GM12878 (cell line): ENCODE measurements at regions not wholly inside any gene's neighbourhood (a gene's known extent, or its start where the extent isn't known, plus 50 kb on each side); places are given as distances from the start of the nearest gene placed in this dataset.

Experiments
- ATAC-seq: fragments of 200-7000 bp; cut with Tn5 transposase; 3 replicates; pipeline ENCODE4 v1.9.1; 2020; ENCODE audit warnings: mild to moderate bottlenecking, moderate library complexity
- BruUV-seq: library from RNA; stranded (reverse); fragments of 400-500 nt; replicated peaks from 2 replicates; lab custom pipeline; 2021; lab: Mats Ljungman, UMichigan
- CTCF ChIA-PET: fragments of 300-600 bp; sonication (Branson Sonifier 250); formaldehyde crosslinking; extraction: SDS; loops from one replicate; lab custom pipeline; 2021; ENCODE audit warnings: inconsistent platforms; lab: Yijun Ruan, JAX
- POLR2A ChIA-PET: fragments of 350-600 bp; formaldehyde crosslinking; extraction: SDS; loops from one replicate; lab custom pipeline; 2021; ENCODE audit warnings: inconsistent platforms; lab: Charles Lee
- RAD21 ChIA-PET: fragments of 300-600 bp; sonication (Branson Sonifier 250); formaldehyde crosslinking; loops from one replicate; lab custom pipeline; 2023; ENCODE audit warnings: antibody characterized with exemption; ENCODE audit not compliant: unreplicated experiment; lab: Charles Lee
- SMC1A ChIA-PET: fragments of 300-600 bp; sonication (Branson Sonifier 250); formaldehyde crosslinking; loops from one replicate; lab custom pipeline; 2023; ENCODE audit not compliant: unreplicated experiment, uncharacterized antibody; lab: Charles Lee
- DNase-seq: peaks from one replicate; pipeline ENCODE4 v3.0.0-alpha.2; 2011; ENCODE audit warnings: low read depth, low spot score
- FAIRE-seq: peaks from 3 replicates; lab custom pipeline; 2011; peaks lifted over from hg19 to GRCh38; lab: Jason Lieb, UNC
- H2AFZ ChIP-seq: 2 replicates; pipeline ENCODE4 v1.6.0; 2011; ENCODE audit warnings: low read depth, low read length, control low read depth; ENCODE audit not compliant: control insufficient read depth
- H3K27ac ChIP-seq: 2 replicates; pipeline ENCODE4 v1.5.1; 2011; ENCODE audit warnings: control low read depth; ENCODE audit not compliant: control insufficient read depth, insufficient read depth
- H3K27me3 ChIP-seq, 2 experiments: replicated peaks in 1 of 2; 2 replicates each; pipeline versions ENCODE4 v1.6.0 to v1.6.1; 2011; ENCODE audit warnings: low read length in 1 of 2; ENCODE audit not compliant: control insufficient read depth in 2 of 2, insufficient read depth in 2 of 2
- H3K36me3 ChIP-seq, 2 experiments: 2 replicates each; pipeline ENCODE4 v1.5.1; 2011; ENCODE audit warnings: low read length in 1 of 2; ENCODE audit not compliant: control insufficient read depth in 2 of 2, insufficient read depth in 2 of 2
- H3K4me1 ChIP-seq: 2 replicates; pipeline ENCODE4 v1.6.1; 2011; ENCODE audit warnings: mild to moderate bottlenecking, low read length, moderate library complexity, mixed read lengths; ENCODE audit not compliant: control insufficient read depth, insufficient read depth
- H3K4me2 ChIP-seq: 2 replicates; pipeline ENCODE4 v1.6.0; 2011; ENCODE audit warnings: control low read depth; ENCODE audit not compliant: control insufficient read depth, insufficient read depth
- H3K4me3 ChIP-seq: fragments of 200-600 bp; sonication (generic); 2 replicates; pipeline ENCODE4 v1.5.1; 2016
- H3K79me2 ChIP-seq: 2 replicates; pipeline ENCODE4 v1.6.0; 2011; ENCODE audit warnings: low read length; ENCODE audit not compliant: control insufficient read depth, insufficient read depth
- H3K9ac ChIP-seq: 2 replicates; pipeline ENCODE4 v1.8.0; 2011; ENCODE audit warnings: low read length, control low read depth, mixed read lengths; ENCODE audit not compliant: control insufficient read depth, insufficient read depth
- H3K9me3 ChIP-seq: replicated peaks from 3 replicates; pipeline ENCODE4 v1.5.1; 2011; ENCODE audit warnings: mild to moderate bottlenecking, low read length; ENCODE audit not compliant: control insufficient read depth, insufficient read depth
- H4K20me1 ChIP-seq: 2 replicates; pipeline ENCODE4 v1.6.0; 2011; ENCODE audit not compliant: control insufficient read depth, insufficient read depth
- EGR1 ChIP-seq, 2 experiments: IDR thresholded peaks; 1 replicate in 1 of 2; 2 replicates in 1 of 2; pipeline ENCODE4 v1.6.1; 2011 to 2012; ENCODE audit warnings: low read depth in 2 of 2, low read length in 2 of 2, borderline replicate concordance in 1 of 2, mild to moderate bottlenecking in 1 of 2, moderate library complexity in 1 of 2
- MYC ChIP-seq: IDR thresholded peaks from 2 replicates; pipeline ENCODE4 v1.6.1; 2011; ENCODE audit warnings: mild to moderate bottlenecking, low read length, moderate library complexity, inconsistent platforms; ENCODE audit not compliant: insufficient read depth, insufficient replicate concordance, insufficient read length, severe bottlenecking
- NFYA ChIP-seq: IDR thresholded peaks from 2 replicates; pipeline ENCODE4 v1.6.1; 2011; ENCODE audit warnings: low read depth, mild to moderate bottlenecking, low read length, improper control_type of control experiment, borderline replicate concordance
- POLR2A ChIP-seq: IDR thresholded peaks from 2 replicates; pipeline ENCODE4 v1.6.1; 2011; ENCODE audit warnings: low read depth, mild to moderate bottlenecking, low read length
- SIN3A ChIP-seq: IDR thresholded peaks from 2 replicates; pipeline ENCODE4 v1.6.1; 2012; ENCODE audit warnings: low read depth, low read length, improper control_type of control experiment
- SMAD1 ChIP-seq: fragments of 450-650 bp; IDR thresholded peaks from 2 replicates; pipeline ENCODE4 v1.6.1; 2018; ENCODE audit warnings: mild to moderate bottlenecking, low read depth; ENCODE audit not compliant: partially characterized antibody
- SUZ12 ChIP-seq: fragments of 200-600 bp; sonication (generic); IDR thresholded peaks from one replicate; pipeline ENCODE4 v1.6.1; 2018; ENCODE audit warnings: antibody characterized with exemption, mild to moderate bottlenecking; ENCODE audit not compliant: unreplicated experiment
- YBX1 ChIP-seq: fragments of 450-650 bp; IDR thresholded peaks from 2 replicates; pipeline ENCODE4 v1.6.1; 2016; ENCODE audit warnings: antibody characterized with exemption
- ZBTB11 ChIP-seq: fragments of 450-650 bp; formaldehyde crosslinking; IDR thresholded peaks from 2 replicates; pipeline ENCODE4 v1.5.0; 2022; ENCODE audit warnings: mild to moderate bottlenecking, missing genetic modification characterization
- ZNF622 ChIP-seq: fragments of 450-650 bp; IDR thresholded peaks from 2 replicates; pipeline ENCODE4 v1.6.1; 2017; ENCODE audit warnings: mild to moderate bottlenecking, inconsistent platforms
- ZZZ3 ChIP-seq: IDR thresholded peaks from 2 replicates; pipeline ENCODE4 v1.6.1; 2011; ENCODE audit warnings: low read depth; ENCODE audit not compliant: control insufficient read depth, insufficient read length
- WGBS: methylation state at CpG from one replicate; pipeline ENCODE4 v1.1.6; 2016; ENCODE audit warnings: low lambda C conversion rate; ENCODE audit not compliant: insufficient replicate concordance, insufficient coverage; ENCODE audit errors: missing lambda C conversion rate; 5-methylcytosine and 5-hydroxymethylcytosine counted together
- in situ Hi-C: fragments of 300-500 bp; cut with MboI; formaldehyde crosslinking; loops from 9 replicates; pipeline ENCODE4 v1.14.3; 2018; ENCODE audit warnings: mixed read lengths
- intact Hi-C: fragments of 100-400 bp; cut with micrococcal nuclease; formaldehyde crosslinking; loops from one replicate; pipeline ENCODE4 v1.14.2; 2022; ENCODE audit not compliant: unreplicated experiment
- TF ChIP-seq, protein P1 (sequence below): fragments of 450-650 bp; IDR thresholded peaks from 2 replicates; pipeline ENCODE4 v1.6.1; 2016; ENCODE audit warnings: mild to moderate bottlenecking, moderate library complexity, borderline replicate concordance

- no peak for TF ChIP-seq MYC
- no peak for TF ChIP-seq NFYA
- no peak for TF ChIP-seq ZZZ3
Observed at GRCh38 chr11:45384711-45385241, 98.6 kb upstream of the SYT13 start (continued).

- Histone ChIP-seq H3K9ac (no peak overlapping the region), H3K4me1 (no peaks in the 10 kb centered on the region), H3K27ac (no peak overlapping the region), H4K20me1 (no peaks in the 10 kb centered on the region), H3K36me3 (no peaks in the 10 kb centered on the region), H3K79me2 (no peaks in the 10 kb centered on the region), H2AFZ (no peak overlapping the region), H3K27me3 (no peaks in the 10 kb centered on the region; a peak in 1 of 4 replicates), H3K4me2 (no peak overlapping the region), H3K4me3 (no peak overlapping the region), H3K9me3 (no peaks in the 10 kb centered on the region)
- SMC1A ChIA-PET = no interaction called here
- intact Hi-C loops (no loop called here), in situ Hi-C loops (no loop called here)
- CTCF ChIA-PET = no interaction called here
- RAD21 ChIA-PET = no interaction called here
- POLR2A ChIA-PET = no interaction called here
- 18% methylated on average over 4 of the region's 4 CpGs for WGBS
- DNase-seq (no peak), FAIRE-seq (no peak), ATAC-seq (no peak)
- BruUV-seq = no TSS peak
- TF ChIP-seq YBX1 (no peak), SIN3A (no peak), ZBTB11 (no peak), ZNF622 (no peak), SMAD1 (no peak), POLR2A (no peak), EGR1 (IDR thresholded peaks at IDR 0.05; ENCODE audit: borderline replicate concordance in 1 of 2, low read depth in 2 of 2, low read length in 2 of 2) (no peak), SUZ12 (no peak)
- TF ChIP-seq, protein P1, sequence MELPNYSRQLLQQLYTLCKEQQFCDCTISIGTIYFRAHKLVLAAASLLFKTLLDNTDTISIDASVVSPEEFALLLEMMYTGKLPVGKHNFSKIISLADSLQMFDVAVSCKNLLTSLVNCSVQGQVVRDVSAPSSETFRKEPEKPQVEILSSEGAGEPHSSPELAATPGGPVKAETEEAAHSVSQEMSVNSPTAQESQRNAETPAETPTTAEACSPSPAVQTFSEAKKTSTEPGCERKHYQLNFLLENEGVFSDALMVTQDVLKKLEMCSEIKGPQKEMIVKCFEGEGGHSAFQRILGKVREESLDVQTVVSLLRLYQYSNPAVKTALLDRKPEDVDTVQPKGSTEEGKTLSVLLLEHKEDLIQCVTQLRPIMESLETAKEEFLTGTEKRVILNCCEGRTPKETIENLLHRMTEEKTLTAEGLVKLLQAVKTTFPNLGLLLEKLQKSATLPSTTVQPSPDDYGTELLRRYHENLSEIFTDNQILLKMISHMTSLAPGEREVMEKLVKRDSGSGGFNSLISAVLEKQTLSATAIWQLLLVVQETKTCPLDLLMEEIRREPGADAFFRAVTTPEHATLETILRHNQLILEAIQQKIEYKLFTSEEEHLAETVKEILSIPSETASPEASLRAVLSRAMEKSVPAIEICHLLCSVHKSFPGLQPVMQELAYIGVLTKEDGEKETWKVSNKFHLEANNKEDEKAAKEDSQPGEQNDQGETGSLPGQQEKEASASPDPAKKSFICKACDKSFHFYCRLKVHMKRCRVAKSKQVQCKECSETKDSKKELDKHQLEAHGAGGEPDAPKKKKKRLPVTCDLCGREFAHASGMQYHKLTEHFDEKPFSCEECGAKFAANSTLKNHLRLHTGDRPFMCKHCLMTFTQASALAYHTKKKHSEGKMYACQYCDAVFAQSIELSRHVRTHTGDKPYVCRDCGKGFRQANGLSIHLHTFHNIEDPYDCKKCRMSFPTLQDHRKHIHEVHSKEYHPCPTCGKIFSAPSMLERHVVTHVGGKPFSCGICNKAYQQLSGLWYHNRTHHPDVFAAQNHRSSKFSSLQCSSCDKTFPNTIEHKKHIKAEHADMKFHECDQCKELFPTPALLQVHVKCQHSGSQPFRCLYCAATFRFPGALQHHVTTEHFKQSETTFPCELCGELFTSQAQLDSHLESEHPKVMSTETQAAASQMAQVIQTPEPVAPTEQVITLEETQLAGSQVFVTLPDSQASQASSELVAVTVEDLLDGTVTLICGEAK = no peak
Observed at GRCh38 chr11:45384016-45384415, 97.9 kb upstream of the SYT13 start.
